Erythroblast (primary cell): ENCODE measurements at regions not wholly inside any gene's neighbourhood (a gene's known extent, or its start where the extent isn't known, plus 50 kb on each side); places are given as distances from the start of the nearest gene placed in this dataset.

Experiments used
- DNase-seq, 2 experiments: peaks; one replicate each; lab custom pipeline; 2025; lab: John Stamatoyannopoulos, UW
- GATA1 ChIP-seq: IDR thresholded peaks from 2 replicates; pipeline ENCODE4 v1.6.1; 2011; ENCODE audit warnings: low read depth, mild to moderate bottlenecking, control low read depth, low read length, moderate library complexity
- POLR2A ChIP-seq: IDR thresholded peaks from 2 replicates; pipeline ENCODE4 v1.6.1; 2011; ENCODE audit warnings: mild to moderate bottlenecking, low read length

DNA sequence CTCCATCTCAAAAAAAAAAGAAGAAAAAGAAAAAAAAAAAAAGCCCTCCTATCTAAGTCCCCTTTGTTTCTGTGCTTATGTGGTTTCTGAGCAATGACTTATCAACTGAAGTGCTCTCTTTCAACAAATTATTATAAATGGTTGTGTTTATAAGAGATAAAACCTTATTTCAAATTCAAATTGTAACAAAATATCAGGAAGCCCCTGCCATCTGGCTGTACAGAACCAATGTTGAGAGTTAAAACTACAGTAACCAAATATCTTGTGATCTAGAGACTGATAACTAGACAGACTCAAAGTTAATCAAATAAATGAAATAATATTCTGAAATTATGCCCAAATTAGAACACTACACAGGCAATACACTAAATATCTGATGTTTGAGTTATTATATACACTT is 143.0 kb upstream of the CPNE8 start:
- DNase-seq, result no peak
- TF ChIP-seq GATA1 (no peak), POLR2A (no peak)

DNA sequence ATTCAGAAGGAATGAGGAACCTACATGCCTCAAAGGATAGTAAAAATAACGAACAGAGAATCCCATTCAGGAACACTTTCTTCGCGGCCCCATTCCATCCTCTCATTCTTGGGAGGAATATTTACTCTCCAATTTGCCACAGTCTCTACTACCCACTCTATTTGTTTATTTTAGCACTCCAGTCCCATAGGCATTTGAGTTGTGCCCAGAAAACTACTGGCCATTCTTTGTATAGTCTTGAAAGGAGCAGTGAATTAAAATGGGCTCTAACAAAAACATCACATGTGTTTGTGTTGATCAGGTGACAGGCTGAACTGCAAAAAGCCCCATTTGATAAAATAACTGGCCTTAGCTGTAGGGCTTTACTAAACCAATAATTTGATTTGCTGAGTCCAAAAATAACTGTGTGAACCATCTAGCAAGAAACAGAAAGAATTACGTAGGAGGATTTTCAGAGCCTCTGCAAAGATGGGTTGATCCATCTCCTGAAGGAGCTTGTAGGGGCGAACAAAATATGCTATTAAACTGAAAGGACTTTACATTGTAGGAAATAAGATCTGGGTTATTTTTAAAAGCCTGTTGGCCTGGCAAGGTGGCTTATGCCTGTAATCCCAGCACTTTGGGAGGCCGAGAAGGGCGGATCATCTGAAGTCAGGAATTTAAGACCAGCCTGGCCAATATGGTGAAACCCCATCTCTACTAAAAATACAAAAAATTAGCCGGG is 142.3 kb upstream of the CPNE8 start:
- DNase-seq, result no peak
- TF ChIP-seq GATA1 (no peak), POLR2A (no peak)

DNA sequence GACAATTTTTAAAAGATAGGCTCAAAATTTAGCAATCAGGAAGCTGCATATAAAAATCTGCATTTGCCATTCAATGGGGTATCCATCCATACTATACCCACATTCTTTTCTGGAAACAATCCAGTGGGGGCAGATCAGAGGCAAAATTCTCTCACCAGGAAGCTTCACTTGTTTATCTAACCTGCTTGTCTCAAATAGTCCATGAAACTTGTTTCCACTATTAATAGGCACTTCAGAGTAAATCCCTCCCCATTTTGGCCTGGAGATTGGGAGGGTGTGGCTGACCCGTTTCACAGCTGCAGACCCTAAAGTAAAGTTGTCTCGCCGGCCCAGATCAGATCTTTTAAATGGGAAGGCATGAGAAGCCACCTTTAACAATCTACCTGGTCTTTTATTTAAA is 139.4 kb upstream of the CPNE8 start:
- no peak for TF ChIP-seq POLR2A
- no peak for TF ChIP-seq GATA1
- DNase-seq, result no peak

DNA sequence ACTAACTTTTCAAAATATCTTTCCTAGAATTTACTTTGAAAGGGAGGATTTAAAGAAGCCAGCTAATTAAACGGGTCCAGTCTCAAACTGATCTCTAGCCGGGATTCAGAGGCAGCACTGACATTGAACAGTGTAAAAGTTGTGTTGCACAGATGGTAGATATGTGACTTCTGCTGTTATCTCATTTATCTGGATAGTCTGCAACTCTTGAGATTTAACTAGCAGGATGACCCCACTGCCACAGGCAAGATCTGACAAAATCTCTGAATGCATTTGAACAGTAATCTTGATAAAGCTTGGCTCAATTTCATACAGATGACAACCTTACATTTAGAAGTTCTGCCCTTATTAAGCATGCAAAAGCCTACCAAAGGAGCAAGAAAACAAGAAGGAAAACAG is 138.0 kb upstream of the CPNE8 start:
- no peak for DNase-seq
- TF ChIP-seq GATA1 (no peak), POLR2A (no peak)

DNA sequence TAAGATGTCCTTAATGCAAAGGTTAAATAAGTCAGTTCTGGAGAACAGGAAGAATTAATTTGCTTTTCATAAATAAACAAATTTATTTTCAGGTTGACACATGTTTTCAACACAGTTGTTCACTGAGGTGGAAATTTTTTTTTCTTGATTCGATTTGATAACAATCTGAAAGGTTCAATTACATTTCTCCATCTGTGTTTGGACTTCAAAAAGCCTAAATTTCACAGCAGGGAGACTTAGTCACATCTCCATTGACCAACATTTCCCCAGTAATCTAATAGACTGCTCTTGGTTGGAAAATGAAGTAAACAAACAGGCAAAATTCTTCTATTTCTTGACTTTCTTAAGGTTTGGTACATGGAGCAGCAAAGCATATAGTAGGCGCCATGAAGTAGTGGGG is 134.9 kb upstream of the CPNE8 start:
- TF ChIP-seq GATA1 (no peak), POLR2A (no peak)
- no peak for DNase-seq

DNA sequence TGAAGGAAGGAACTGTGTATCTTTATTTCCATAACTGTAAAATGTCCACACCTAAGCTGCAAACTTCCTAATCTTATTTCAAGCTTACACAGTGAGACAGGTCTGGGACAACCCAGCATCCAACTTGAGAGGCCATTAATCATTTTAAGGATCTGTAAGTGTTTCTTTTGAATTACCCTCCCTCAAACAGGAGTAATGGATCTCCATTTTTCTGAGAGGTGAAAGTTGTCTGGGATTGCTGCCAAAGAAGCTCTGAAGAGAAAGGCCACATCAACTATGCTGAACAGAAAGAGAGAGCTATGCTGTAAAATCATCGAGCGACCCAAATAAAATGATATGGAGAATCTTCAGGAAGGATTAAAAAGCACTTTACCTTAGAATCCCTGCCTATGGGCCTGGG is 131.7 kb upstream of the CPNE8 start:
- no peak for DNase-seq
- no peak for TF ChIP-seq GATA1
- no peak for TF ChIP-seq POLR2A

DNA sequence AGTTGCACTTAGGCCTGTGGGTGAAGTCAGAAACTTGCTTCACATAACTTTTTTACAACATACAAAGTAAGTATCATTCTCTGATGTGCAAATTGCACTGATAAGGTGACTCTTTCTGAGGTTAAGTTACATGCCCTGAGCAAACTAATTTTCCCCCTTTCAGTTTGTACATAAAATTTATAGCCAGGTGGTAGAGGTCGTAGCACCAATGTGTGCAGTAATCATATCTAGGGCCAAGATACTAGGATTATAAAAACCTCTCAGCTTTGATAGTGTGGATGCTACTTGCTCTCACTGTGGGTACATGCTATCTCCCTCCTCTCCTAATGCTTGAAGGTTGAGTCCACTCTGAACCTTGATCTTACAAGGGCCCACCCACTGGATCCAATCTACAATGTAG is 130.7 kb upstream of the CPNE8 start:
- DNase-seq, result no peak

DNA sequence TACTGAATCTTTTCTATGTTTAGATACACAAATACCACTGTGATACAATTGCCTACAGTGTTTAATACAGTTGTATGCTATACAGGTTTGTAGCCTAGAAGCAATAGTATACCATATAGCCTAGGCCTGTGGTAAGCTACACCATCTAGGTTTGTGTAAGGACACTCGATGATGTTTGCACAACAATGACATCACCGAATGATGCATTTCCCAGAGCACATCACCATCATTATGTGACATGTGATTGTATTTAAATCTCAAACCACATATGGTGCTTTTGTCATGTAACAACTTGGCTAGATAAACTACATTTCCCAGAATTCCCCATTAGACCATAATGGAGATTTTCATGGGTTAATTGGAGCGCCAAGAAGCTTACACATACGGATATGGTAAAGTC is 128.4 kb upstream of the CPNE8 start:
- DNase-seq, result no peak

More for the DNA sequence above, 130.7 kb upstream of the CPNE8 start:
- TF ChIP-seq POLR2A, result no peak
- TF ChIP-seq GATA1, result no peak

DNA sequence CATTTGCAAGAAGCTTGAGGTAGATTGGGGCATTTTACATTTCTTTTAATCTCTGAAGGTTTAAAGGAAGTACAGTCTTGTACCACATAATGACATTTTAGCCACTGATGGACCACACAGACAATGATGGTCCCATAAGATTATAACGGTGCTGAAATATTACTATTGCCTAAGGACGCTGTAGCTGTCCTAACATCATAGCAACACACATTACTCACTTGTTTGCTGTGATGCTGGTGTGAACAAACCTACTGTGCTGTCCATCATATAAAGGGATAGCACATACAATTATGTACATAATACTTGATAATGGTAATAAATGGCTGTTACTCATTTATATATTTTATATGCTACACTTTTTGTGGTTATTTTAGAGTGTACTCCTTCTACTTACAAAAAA is 127.1 kb upstream of the CPNE8 start:
- no peak for DNase-seq
- TF ChIP-seq GATA1 (no peak), POLR2A (no peak)

More for the DNA sequence above, 128.4 kb upstream of the CPNE8 start:
- TF ChIP-seq GATA1 (no peak), POLR2A (no peak)

DNA sequence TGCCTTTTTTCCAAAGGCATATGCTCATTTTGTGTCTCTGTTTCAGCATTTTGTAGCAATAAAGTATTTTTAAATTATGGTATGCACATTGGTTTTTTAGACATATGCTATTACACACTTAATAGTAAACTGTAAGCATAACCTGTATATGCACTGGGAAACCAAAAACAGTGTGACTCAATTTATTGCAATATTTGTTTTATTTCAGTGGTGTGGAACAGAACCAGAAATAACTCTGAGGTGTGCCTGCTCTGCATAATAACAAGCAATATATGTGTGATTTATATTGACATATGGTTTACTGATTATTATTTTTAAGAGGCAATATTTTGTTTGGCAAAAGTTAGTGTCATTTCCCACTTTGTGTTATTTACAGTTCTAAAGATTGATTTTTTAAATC is 126.6 kb upstream of the CPNE8 start:
- TF ChIP-seq POLR2A, result no peak
- no peak for TF ChIP-seq GATA1
- no peak for DNase-seq

DNA sequence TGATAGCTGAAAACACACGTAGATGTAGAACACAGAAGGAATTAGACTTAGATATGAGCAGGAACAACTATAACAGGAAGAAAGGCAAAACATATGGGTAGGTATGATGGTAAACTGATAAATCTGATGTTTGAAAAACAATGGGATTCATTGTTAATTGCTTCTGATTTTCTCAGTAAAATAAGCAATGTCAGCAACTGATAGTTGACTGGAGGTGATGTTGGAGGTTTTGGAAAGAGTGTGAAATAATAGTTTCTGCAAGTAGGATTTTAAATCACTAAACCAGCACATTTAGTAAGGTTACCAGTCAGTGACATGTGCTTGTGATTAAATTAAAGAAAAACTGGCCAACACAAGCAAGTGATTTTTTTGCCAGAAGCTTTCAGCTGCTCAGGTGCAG is 123.0 kb upstream of the CPNE8 start:
- TF ChIP-seq GATA1 (no peak), POLR2A (no peak)
- no peak for DNase-seq

DNA sequence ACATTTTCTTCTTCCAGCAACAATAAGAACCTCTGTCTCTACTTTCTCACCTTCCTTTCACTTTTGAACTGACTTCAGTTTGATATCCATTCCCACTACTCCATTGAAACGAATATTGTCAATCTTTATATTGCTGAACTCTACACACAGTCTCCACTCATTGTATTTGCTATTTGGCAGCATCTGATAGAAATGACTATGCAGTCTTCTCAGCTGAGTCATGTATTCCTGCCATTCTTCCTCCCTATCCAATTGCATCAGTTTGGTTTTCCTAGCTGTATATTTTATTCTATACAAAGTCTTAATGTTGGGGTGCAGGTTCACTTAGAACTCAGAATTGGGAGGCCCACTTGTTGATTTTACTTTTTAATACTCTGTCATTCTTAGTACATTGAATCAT is 107.5 kb upstream of the CPNE8 start:
- no peak for DNase-seq
- TF ChIP-seq POLR2A (no peak), GATA1 (no peak)

DNA sequence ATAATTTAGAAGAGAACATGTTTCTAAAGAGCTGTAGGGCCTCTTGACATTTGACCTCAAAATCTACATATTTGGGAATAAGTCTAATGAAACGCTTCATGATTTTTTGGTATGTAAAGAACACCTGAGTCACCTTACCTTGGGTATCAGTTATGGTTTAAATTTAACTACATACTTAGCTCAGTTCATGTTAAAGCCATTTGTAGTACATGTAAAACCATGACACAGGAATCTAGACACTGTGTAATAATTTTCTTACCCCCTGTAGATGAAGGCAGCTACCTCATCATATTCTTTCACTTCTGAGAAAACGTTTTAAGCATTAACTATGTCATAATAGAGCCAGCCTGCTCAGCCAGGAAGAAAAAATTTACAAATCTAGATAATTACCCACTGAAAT is 105.8 kb upstream of the CPNE8 start:
- no peak for TF ChIP-seq POLR2A
- TF ChIP-seq GATA1, result no peak
- no peak for DNase-seq

DNA sequence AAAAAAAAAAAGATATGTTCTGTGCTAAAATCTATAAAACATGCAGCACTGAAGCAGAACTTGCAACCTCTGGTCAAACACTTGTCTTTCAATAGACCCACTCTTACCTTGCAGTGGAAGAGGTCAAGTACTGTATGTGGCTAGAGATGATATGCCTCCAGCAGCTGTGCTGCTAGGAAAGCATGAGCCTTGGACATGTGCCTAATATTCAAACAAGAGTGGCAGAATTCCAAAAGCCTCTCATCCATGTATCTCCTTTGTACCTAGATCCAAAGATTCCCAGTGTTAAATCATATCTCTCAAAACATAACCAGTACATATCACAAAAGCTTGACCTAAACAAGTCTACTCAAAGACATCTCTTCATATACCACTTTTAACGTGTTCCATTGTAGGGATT is 105.0 kb upstream of the CPNE8 start:
- no peak for DNase-seq
- no peak for TF ChIP-seq GATA1
- TF ChIP-seq POLR2A, result no peak

DNA sequence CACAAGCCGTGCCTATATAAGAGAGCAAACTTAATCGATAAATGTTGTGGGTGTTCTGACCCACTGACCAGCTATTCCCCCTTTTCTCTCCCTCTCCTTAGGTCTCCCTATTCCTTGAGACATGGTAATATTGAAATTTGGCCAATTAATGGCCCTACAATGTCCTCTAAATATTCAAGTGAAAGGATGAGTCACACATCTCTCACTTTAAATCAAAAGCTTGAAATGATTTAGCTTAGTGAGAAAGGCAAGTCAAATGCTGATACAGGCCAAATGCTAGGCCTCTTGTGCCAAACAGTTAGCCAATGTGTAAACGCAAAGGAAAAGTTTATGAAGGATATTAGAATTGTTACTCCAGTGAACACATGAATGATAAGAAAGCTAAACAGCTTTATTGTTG is 102.2 kb upstream of the CPNE8 start:
- TF ChIP-seq POLR2A (no peak), GATA1 (no peak)
- no peak for DNase-seq
